ENCODE measurements at regions not wholly inside any gene's neighbourhood (a gene's known extent, or its start where the extent isn't known, plus 50 kb on each side); places are given as distances from the start of the nearest gene placed in this dataset.

DNA sequence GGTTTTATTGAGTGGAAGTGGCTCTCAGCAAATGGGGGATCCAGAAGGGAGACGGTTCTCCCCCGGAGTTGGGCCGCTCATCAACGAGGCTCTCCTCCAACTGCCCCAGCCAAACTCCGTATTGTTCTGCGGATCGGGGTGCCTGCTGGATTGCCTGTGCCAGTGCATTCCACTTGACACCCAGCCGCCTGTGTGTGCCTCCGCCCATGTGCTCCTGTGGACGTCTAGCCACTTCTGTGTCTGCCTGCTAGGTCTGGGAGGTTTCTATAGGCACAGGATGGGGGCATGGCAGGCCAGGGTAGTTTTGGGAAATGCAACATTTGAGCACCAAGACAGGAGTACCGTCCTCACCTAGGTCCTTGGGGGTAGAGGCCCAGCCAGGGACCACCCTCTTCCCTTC is 225.7 kb upstream of the AMIGO2 start:
- H3K27ac Mint-ChIP-seq, result no peak overlapping the region
- H3K27me3 Mint-ChIP-seq (ENCODE audit: insufficient read depth, low read depth, poor library complexity), result peaks cover 2% of the 10 kb centered on the region
- H3K4me1 Mint-ChIP-seq, result peaks cover 7% of the 10 kb centered on the region; the same call in 1 of the 3 replicates
- H3F3A ChIP-seq (replicated peaks; ENCODE audit: low read depth), result no peaks in the 10 kb centered on the region
- H3K27me3 ChIP-seq (ENCODE audit: insufficient read depth), result no peaks in the 10 kb centered on the region
- H3K4me2 ChIP-seq, result no peak overlapping the region
- no peaks in the 10 kb centered on the region for H3K79me2 ChIP-seq (replicated peaks; ENCODE audit: insufficient read depth)
- H3K36me3 Mint-ChIP-seq (ENCODE audit: low read depth), result peaks cover 2% of the 10 kb centered on the region; the same call in 1 of the 3 replicates
- DNase-seq (ENCODE audit: low spot score) (no peak), ATAC-seq (no peak)
- H3K4me1 ChIP-seq (ENCODE audit: insufficient read depth), result no peaks in the 10 kb centered on the region
- no peaks in the 10 kb centered on the region for H3K36me3 ChIP-seq (ENCODE audit: insufficient read depth)
- peaks cover 3% of the 10 kb centered on the region; the same call in 1 of the 3 replicates for H3K9me3 Mint-ChIP-seq
- no peak overlapping the region for H3K4me3 ChIP-seq
- H3K27ac ChIP-seq (ENCODE audit: low read depth), result no peak overlapping the region
- no peak overlapping the region for H3K4me3 Mint-ChIP-seq
- 0 out of 2 replicates have a peak overlapping the region, but pooled peaks have one; percentile 56 for H2AFZ ChIP-seq
- TF ChIP-seq, protein P1, sequence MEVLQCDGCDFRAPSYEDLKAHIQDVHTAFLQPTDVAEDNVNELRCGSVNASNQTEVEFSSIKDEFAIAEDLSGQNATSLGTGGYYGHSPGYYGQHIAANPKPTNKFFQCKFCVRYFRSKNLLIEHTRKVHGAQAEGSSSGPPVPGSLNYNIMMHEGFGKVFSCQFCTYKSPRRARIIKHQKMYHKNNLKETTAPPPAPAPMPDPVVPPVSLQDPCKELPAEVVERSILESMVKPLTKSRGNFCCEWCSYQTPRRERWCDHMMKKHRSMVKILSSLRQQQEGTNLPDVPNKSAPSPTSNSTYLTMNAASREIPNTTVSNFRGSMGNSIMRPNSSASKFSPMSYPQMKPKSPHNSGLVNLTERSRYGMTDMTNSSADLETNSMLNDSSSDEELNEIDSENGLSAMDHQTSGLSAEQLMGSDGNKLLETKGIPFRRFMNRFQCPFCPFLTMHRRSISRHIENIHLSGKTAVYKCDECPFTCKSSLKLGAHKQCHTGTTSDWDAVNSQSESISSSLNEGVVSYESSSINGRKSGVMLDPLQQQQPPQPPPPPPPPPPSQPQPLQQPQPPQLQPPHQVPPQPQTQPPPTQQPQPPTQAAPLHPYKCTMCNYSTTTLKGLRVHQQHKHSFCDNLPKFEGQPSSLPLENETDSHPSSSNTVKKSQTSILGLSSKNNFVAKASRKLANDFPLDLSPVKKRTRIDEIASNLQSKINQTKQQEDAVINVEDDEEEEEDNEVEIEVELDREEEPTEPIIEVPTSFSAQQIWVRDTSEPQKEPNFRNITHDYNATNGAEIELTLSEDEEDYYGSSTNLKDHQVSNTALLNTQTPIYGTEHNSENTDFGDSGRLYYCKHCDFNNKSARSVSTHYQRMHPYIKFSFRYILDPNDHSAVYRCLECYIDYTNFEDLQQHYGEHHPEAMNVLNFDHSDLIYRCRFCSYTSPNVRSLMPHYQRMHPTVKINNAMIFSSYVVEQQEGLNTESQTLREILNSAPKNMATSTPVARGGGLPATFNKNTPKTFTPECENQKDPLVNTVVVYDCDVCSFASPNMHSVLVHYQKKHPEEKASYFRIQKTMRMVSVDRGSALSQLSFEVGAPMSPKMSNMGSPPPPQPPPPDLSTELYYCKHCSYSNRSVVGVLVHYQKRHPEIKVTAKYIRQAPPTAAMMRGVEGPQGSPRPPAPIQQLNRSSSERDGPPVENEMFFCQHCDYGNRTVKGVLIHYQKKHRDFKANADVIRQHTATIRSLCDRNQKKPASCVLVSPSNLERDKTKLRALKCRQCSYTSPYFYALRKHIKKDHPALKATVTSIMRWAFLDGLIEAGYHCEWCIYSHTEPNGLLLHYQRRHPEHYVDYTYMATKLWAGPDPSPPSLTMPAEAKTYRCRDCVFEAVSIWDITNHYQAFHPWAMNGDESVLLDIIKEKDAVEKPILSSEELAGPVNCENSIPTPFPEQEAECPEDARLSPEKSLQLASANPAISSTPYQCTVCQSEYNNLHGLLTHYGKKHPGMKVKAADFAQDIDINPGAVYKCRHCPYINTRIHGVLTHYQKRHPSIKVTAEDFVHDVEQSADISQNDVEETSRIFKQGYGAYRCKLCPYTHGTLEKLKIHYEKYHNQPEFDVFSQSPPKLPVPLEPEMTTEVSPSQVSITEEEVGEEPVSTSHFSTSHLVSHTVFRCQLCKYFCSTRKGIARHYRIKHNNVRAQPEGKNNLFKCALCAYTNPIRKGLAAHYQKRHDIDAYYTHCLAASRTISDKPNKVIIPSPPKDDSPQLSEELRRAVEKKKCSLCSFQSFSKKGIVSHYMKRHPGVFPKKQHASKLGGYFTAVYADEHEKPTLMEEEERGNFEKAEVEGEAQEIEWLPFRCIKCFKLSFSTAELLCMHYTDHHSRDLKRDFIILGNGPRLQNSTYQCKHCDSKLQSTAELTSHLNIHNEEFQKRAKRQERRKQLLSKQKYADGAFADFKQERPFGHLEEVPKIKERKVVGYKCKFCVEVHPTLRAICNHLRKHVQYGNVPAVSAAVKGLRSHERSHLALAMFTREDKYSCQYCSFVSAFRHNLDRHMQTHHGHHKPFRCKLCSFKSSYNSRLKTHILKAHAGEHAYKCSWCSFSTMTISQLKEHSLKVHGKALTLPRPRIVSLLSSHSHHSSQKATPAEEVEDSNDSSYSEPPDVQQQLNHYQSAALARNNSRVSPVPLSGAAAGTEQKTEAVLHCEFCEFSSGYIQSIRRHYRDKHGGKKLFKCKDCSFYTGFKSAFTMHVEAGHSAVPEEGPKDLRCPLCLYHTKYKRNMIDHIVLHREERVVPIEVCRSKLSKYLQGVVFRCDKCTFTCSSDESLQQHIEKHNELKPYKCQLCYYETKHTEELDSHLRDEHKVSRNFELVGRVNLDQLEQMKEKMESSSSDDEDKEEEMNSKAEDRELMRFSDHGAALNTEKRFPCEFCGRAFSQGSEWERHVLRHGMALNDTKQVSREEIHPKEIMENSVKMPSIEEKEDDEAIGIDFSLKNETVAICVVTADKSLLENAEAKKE (CRISPR knock-in tag; IDR thresholded peaks at IDR 0.05), result no peak
- TF ChIP-seq EZH2 (IDR thresholded peaks at IDR 0.05; ENCODE audit: low read depth, unreplicated experiment) (no peak), ZNF114 (CRISPR knock-in tag; IDR thresholded peaks at IDR 0.05) (no peak), POLR2AphosphoS5 (IDR thresholded peaks at IDR 0.05; ENCODE audit: low read depth) (no peak), STAT1 (IDR thresholded peaks at IDR 0.05; ENCODE audit: unreplicated experiment) (no peak), ZNF331 (CRISPR knock-in tag; IDR thresholded peaks at IDR 0.05; ENCODE audit: low read depth) (no peak), EZH2phosphoT487 (IDR thresholded peaks at IDR 0.05; ENCODE audit: unreplicated experiment) (no peak)
- TF ChIP-seq, protein P2, sequence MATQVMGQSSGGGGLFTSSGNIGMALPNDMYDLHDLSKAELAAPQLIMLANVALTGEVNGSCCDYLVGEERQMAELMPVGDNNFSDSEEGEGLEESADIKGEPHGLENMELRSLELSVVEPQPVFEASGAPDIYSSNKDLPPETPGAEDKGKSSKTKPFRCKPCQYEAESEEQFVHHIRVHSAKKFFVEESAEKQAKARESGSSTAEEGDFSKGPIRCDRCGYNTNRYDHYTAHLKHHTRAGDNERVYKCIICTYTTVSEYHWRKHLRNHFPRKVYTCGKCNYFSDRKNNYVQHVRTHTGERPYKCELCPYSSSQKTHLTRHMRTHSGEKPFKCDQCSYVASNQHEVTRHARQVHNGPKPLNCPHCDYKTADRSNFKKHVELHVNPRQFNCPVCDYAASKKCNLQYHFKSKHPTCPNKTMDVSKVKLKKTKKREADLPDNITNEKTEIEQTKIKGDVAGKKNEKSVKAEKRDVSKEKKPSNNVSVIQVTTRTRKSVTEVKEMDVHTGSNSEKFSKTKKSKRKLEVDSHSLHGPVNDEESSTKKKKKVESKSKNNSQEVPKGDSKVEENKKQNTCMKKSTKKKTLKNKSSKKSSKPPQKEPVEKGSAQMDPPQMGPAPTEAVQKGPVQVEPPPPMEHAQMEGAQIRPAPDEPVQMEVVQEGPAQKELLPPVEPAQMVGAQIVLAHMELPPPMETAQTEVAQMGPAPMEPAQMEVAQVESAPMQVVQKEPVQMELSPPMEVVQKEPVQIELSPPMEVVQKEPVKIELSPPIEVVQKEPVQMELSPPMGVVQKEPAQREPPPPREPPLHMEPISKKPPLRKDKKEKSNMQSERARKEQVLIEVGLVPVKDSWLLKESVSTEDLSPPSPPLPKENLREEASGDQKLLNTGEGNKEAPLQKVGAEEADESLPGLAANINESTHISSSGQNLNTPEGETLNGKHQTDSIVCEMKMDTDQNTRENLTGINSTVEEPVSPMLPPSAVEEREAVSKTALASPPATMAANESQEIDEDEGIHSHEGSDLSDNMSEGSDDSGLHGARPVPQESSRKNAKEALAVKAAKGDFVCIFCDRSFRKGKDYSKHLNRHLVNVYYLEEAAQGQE (IDR thresholded peaks at IDR 0.05; ENCODE audit: unreplicated experiment), result no peak
- TF ChIP-seq, protein P3, sequence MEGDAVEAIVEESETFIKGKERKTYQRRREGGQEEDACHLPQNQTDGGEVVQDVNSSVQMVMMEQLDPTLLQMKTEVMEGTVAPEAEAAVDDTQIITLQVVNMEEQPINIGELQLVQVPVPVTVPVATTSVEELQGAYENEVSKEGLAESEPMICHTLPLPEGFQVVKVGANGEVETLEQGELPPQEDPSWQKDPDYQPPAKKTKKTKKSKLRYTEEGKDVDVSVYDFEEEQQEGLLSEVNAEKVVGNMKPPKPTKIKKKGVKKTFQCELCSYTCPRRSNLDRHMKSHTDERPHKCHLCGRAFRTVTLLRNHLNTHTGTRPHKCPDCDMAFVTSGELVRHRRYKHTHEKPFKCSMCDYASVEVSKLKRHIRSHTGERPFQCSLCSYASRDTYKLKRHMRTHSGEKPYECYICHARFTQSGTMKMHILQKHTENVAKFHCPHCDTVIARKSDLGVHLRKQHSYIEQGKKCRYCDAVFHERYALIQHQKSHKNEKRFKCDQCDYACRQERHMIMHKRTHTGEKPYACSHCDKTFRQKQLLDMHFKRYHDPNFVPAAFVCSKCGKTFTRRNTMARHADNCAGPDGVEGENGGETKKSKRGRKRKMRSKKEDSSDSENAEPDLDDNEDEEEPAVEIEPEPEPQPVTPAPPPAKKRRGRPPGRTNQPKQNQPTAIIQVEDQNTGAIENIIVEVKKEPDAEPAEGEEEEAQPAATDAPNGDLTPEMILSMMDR (conservative IDR thresholded peaks at IDR 0.05; ENCODE audit: low read depth in 2 of 2), result no peak
- TF ChIP-seq, protein P4, sequence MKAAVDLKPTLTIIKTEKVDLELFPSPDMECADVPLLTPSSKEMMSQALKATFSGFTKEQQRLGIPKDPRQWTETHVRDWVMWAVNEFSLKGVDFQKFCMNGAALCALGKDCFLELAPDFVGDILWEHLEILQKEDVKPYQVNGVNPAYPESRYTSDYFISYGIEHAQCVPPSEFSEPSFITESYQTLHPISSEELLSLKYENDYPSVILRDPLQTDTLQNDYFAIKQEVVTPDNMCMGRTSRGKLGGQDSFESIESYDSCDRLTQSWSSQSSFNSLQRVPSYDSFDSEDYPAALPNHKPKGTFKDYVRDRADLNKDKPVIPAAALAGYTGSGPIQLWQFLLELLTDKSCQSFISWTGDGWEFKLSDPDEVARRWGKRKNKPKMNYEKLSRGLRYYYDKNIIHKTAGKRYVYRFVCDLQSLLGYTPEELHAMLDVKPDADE (IDR thresholded peaks at IDR 0.05), result no peak
- H3K9me2 ChIP-seq (ENCODE audit: insufficient read depth), result no peaks in the 10 kb centered on the region
- H4K20me1 ChIP-seq (replicated peaks; ENCODE audit: insufficient read depth), result no peaks in the 10 kb centered on the region

Data from GM23338 (cell line).